Coronary artery (tissue), 2 donors: ENCODE measurements at regions not wholly inside any gene's neighbourhood (a gene's known extent, or its start where the extent isn't known, plus 50 kb on each side); places are given as distances from the start of the nearest gene placed in this dataset.

Experiments
- DNase-seq: peaks from one replicate; pipeline ENCODE4 v3.0.0-alpha.2; 2017; ENCODE audit warnings: low spot score
- H3K27ac ChIP-seq, 2 donors: fragments of 200-600 bp; sonication (generic); one replicate each; pipeline ENCODE4 v1.5.1; 2016 to 2019
- H3K4me3 ChIP-seq: fragments of 200-600 bp; sonication (generic); 2 replicates; pipeline ENCODE4 v1.5.1; 2016; ENCODE audit warnings: mild to moderate bottlenecking, moderate library complexity
- TF ChIP-seq, protein P1 (sequence below): fragments of 200-600 bp; sonication (generic); IDR thresholded peaks from one replicate; pipeline ENCODE4 v1.5.1; 2019; ENCODE audit warnings: antibody characterized with exemption

DNA sequence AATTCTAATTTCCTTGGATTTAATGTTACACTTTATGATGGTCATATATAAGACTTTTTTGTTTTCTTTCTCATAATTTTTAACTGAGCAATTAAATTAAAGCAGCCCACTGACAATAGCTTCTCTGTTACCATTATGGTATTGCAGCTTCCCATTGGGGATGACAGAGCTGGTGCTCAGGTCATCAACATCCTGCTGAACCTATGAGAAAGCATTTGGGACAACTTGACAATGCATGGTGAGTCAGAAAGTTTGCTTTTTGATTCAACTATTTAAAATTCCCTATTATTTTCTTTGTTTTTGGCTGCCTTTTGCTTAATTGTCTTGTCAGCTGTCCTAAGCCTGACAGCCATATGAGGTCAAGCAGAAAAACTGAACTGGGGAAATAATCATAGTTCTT is 487.4 kb upstream of the RIOK2 start:
- no peak for DNase-seq
- TF ChIP-seq, protein P1, sequence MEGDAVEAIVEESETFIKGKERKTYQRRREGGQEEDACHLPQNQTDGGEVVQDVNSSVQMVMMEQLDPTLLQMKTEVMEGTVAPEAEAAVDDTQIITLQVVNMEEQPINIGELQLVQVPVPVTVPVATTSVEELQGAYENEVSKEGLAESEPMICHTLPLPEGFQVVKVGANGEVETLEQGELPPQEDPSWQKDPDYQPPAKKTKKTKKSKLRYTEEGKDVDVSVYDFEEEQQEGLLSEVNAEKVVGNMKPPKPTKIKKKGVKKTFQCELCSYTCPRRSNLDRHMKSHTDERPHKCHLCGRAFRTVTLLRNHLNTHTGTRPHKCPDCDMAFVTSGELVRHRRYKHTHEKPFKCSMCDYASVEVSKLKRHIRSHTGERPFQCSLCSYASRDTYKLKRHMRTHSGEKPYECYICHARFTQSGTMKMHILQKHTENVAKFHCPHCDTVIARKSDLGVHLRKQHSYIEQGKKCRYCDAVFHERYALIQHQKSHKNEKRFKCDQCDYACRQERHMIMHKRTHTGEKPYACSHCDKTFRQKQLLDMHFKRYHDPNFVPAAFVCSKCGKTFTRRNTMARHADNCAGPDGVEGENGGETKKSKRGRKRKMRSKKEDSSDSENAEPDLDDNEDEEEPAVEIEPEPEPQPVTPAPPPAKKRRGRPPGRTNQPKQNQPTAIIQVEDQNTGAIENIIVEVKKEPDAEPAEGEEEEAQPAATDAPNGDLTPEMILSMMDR: no peak
- Histone ChIP-seq H3K4me3 (no peak overlapping the region), H3K27ac (no peak overlapping the region)

DNA sequence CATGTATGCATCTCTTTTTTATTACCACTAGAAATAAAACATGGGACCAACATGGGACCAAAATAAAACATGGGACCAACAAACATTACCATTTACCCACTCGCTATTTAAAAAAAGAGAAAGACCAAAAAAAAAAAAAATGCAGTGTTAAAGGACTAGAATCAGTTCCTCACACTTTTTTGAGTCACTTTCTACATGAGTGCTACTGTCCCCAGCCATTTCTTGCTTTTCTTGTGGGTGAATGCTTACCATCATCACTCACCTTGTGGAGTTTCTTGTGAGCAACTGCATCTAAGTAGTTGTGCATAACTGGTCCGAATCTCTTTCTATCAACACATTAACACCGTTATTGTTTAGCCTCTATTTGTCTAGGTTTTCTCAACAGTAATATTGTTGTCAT is 493.6 kb upstream of the RIOK2 start:
- TF ChIP-seq, protein P1: no peak
- no peak overlapping the region for H3K4me3 ChIP-seq
- no peak overlapping the region for H3K27ac ChIP-seq
- DNase-seq: no peak

DNA sequence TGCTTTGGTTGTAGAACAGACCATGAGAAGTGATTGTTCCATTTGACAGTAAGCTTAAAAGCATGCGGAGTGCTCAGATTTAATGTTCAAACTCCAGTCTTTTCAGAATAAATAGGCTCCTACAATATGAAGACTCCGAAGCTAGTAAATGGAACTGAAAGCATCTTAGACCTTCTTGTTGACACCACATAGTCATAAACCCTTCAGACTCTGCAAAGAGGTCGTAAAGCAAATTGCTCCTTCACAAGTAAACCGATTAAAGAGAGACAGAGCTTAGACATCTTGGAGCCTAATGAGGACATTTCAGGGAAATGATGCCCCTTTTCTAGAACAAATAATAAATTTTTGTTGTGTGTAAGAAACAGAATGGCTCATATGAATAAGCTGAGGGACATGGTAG is 511.0 kb upstream of the RIOK2 start:
- TF ChIP-seq, protein P1: no peak
- Histone ChIP-seq H3K4me3 (no peak overlapping the region), H3K27ac (no peak overlapping the region)
- no peak for DNase-seq

DNA sequence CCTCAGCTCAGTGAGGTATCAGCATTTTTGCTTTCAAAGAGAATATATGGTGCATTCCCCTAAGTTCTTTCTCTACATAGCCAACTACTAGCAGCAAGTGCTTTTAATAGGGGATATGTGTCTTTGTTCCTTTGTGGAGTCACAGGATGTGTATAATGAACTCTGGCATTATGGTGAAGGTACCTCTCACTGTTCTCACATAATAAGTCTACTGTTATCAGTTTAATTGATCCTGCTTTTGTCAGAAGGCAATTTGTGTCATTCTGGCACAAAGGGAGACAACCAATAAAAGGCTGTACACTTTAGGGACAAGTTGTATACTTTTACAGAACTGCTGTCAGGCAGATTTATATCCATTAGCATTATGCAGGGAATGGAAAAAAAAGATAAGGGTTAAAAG is 531.4 kb upstream of the RIOK2 start:
- no peak for DNase-seq
- Histone ChIP-seq H3K27ac (no peak overlapping the region), H3K4me3 (no peak overlapping the region)
- TF ChIP-seq, protein P1: no peak

DNA sequence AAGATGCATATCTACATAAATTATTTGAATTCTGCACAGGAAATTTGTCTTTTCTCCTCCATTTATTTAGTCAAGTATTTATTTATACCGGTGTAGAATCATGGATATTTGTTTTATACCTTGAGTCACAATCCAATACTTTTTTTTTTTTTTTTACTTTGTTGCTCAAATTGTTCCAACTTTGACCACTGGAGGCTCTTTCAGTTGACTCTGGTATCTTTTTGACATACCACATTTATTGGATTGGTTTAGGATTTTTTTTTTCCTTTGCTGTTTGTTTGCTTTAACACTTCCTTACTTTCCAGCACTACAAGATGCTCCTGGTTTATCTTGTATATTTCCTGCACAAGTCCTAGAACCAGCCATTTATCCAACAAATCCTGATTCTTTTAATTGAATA is 543.1 kb upstream of the RIOK2 start:
- no peak for DNase-seq
- Histone ChIP-seq H3K27ac (no peak overlapping the region), H3K4me3 (no peak overlapping the region)
- TF ChIP-seq, protein P1: no peak

DNA sequence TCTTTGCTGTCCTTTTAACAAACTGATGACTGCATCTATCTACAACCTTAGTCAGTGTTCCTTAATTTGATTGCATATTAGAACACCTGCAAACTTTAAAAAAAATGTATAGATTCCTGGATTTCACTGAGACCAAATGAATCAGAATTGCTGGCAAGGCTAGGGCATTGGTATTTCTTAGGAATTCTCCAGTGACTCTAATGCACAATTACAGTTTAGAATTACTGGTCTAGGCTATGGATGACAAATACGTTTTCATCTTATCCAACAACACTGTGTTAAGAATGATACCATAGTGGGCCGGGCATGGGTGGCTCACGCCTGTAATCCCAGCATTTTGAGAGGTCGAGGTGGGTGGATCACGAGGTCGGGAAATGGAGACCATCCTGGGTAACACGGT is 545.9 kb upstream of the RIOK2 start:
- Histone ChIP-seq H3K27ac (no peak overlapping the region), H3K4me3 (no peak overlapping the region)
- DNase-seq: no peak
- TF ChIP-seq, protein P1: no peak

DNA sequence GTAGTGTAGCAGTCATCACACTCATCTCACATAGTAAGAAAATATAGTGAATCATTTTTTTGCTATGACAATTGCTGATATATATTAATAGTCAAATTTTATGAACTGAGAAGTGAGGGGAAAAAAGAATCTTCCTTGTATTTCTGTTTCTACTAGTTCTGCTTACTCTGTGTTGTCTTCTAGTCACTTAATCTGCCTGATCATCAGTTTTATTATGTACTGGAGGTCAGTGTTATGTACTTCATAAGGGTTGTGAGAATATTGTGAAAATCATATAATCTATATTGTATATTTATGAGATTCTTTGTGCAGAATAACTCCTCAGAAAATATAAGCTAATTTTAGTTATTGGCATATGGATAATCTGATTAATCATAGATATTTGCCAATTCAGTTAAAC is 546.9 kb upstream of the RIOK2 start:
- Histone ChIP-seq H3K4me3 (no peak overlapping the region), H3K27ac (no peak overlapping the region)
- TF ChIP-seq, protein P1: no peak
- no peak for DNase-seq
